BJ (cell line): ENCODE measurements at regions not wholly inside any gene's neighbourhood (a gene's known extent, or its start where the extent isn't known, plus 50 kb on each side); places are given as distances from the start of the nearest gene placed in this dataset.
"Not testable (repeated sequence)": the region's sequence is repeated elsewhere in the genome, so short reads cannot be mapped to it uniquely, and the experiment has no call there.

Experiments used
- CTCF ChIA-PET: fragments of 350-600 bp; formaldehyde crosslinking; extraction: SDS; loops from one replicate; lab custom pipeline; 2021; ENCODE audit warnings: antibody characterized with exemption, inconsistent platforms; lab: Yijun Ruan, JAX
- POLR2A ChIA-PET: fragments of 300-600 bp; sonication (Branson Sonifier 250); formaldehyde crosslinking; extraction: SDS; loops from one replicate; lab custom pipeline; 2021; ENCODE audit warnings: antibody characterized with exemption; lab: Charles Lee
- DNase-seq: peaks from one replicate; pipeline ENCODE4 v3.0.0-alpha.2; 2011; ENCODE audit warnings: low read depth
- H3K27me3 ChIP-seq: 2 replicates; pipeline ENCODE4 v1.6.0; 2011; ENCODE audit warnings: low read length; ENCODE audit not compliant: control insufficient read depth, insufficient read depth
- H3K36me3 ChIP-seq: 2 replicates; pipeline ENCODE4 v1.5.1; 2011; ENCODE audit warnings: low read length; ENCODE audit not compliant: control insufficient read depth, insufficient read depth
- H3K4me3 ChIP-seq: 2 replicates; pipeline ENCODE4 v1.5.1; 2011; ENCODE audit warnings: low read depth, mild to moderate bottlenecking, control low read depth, low read length
- TF ChIP-seq, protein P1 (sequence below): IDR thresholded peaks from 2 replicates; pipeline ENCODE4 v1.5.1; 2011; ENCODE audit warnings: low read depth, mild to moderate bottlenecking, control low read depth, inconsistent platforms, low read length, moderate library complexity; ENCODE audit not compliant: insufficient read depth

- Histone ChIP-seq H3K27me3 (no peaks in the 10 kb centered on the region), H3K4me3 (no peak overlapping the region), H3K36me3 (no peaks in the 10 kb centered on the region)
- ChIA-PET CTCF (interaction anchor here (0.6 to 1.5 kb wide), 2 partner anchors 19 to 27 kb away, joined by 3 to 4 read pairs; no protein-coding TSS in a partner anchor), POLR2A (interaction anchor here (0.6 kb wide), 1 partner anchor 9 kb away, joined by 3 read pairs; no protein-coding TSS in a partner anchor)
- no peak for DNase-seq
- TF ChIP-seq, protein P1, sequence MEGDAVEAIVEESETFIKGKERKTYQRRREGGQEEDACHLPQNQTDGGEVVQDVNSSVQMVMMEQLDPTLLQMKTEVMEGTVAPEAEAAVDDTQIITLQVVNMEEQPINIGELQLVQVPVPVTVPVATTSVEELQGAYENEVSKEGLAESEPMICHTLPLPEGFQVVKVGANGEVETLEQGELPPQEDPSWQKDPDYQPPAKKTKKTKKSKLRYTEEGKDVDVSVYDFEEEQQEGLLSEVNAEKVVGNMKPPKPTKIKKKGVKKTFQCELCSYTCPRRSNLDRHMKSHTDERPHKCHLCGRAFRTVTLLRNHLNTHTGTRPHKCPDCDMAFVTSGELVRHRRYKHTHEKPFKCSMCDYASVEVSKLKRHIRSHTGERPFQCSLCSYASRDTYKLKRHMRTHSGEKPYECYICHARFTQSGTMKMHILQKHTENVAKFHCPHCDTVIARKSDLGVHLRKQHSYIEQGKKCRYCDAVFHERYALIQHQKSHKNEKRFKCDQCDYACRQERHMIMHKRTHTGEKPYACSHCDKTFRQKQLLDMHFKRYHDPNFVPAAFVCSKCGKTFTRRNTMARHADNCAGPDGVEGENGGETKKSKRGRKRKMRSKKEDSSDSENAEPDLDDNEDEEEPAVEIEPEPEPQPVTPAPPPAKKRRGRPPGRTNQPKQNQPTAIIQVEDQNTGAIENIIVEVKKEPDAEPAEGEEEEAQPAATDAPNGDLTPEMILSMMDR: no peak
Observed at GRCh38 chr5:96316487-96316886, 116.6 kb downstream of the PCSK1 start.

DNA sequence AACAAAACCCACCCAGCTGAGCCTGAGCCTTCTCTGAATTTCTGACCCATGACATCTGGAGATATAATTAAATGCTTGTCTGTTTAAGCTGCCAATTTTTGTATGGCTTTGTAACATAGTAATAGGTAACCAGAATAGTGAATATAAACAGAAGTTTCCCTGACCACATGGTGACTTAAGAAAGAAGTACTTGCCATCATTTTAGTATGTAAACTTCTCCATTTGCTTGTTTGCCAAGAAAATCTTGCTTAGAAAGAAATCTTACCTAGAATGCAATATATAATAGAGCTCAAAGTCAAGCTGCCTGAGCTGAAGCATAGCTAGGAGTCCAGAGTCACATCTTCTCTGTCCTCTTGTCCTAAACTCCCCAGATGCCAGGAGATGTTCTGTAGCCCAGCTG is 117.0 kb downstream of the PCSK1 start:
- no peaks in the 10 kb centered on the region for H3K27me3 ChIP-seq
- ChIA-PET POLR2A (interaction anchor here (0.6 kb wide), 1 partner anchor 9 kb away, joined by 3 read pairs; no protein-coding TSS in a partner anchor), CTCF (interaction anchor here (0.6 to 1.5 kb wide), 2 partner anchors 19 to 27 kb away, joined by 3 to 4 read pairs; no protein-coding TSS in a partner anchor)
- H3K36me3 ChIP-seq: no peaks in the 10 kb centered on the region
- H3K4me3 ChIP-seq: no peak overlapping the region
- DNase-seq: no peak
- TF ChIP-seq, protein P1: no peak

GRCh38 chr5:96315431-96315830 is 117.6 kb downstream of the PCSK1 start:
- ChIA-PET CTCF (interaction anchor here (1.5 kb wide), 1 partner anchor 20 kb away, joined by 3 read pairs; no protein-coding TSS in a partner anchor), POLR2A (no interaction called here)
- DNase-seq: no peak
- no peaks in the 10 kb centered on the region for H3K27me3 ChIP-seq
- no peak overlapping the region for H3K4me3 ChIP-seq
- TF ChIP-seq, protein P1: no peak
- H3K36me3 ChIP-seq: no peaks in the 10 kb centered on the region

- H3K27me3 ChIP-seq: no peaks in the 10 kb centered on the region
- ChIA-PET POLR2A (interaction anchor here (0.5 kb wide), 1 partner anchor 15 kb away, joined by 4 read pairs; no protein-coding TSS in a partner anchor), CTCF (no interaction called here)
- H3K4me3 ChIP-seq: no peak overlapping the region
- DNase-seq: no peak
- H3K36me3 ChIP-seq: no peaks in the 10 kb centered on the region
- TF ChIP-seq, protein P1: no peak
Observed at GRCh38 chr5:96312383-96312782, 120.7 kb downstream of the PCSK1 start.

- H3K27me3 ChIP-seq, DNase-seq, H3K36me3 ChIP-seq, CTCF ChIA-PET, H3K4me3 ChIP-seq: not testable (repeated sequence)
- POLR2A ChIA-PET: interaction anchor here (0.7 kb wide), 1 partner anchor 9 kb away, joined by 3 read pairs; no protein-coding TSS in a partner anchor
Observed at GRCh38 chr5:96307047-96307446, 126.0 kb downstream of the PCSK1 start.
